GM12878 (cell line): ENCODE measurements at regions not wholly inside any gene's neighbourhood (a gene's known extent, or its start where the extent isn't known, plus 50 kb on each side); places are given as distances from the start of the nearest gene placed in this dataset.

Experiments
- ATAC-seq: fragments of 200-7000 bp; cut with Tn5 transposase; 3 replicates; pipeline ENCODE4 v1.9.1; 2020; ENCODE audit warnings: mild to moderate bottlenecking, moderate library complexity
- BruUV-seq: library from RNA; stranded (reverse); fragments of 400-500 nt; replicated peaks from 2 replicates; lab custom pipeline; 2021; lab: Mats Ljungman, UMichigan
- CTCF ChIA-PET: fragments of 300-600 bp; sonication (Branson Sonifier 250); formaldehyde crosslinking; extraction: SDS; loops from one replicate; lab custom pipeline; 2021; ENCODE audit warnings: inconsistent platforms; lab: Yijun Ruan, JAX
- POLR2A ChIA-PET: fragments of 350-600 bp; formaldehyde crosslinking; extraction: SDS; loops from one replicate; lab custom pipeline; 2021; ENCODE audit warnings: inconsistent platforms; lab: Charles Lee
- RAD21 ChIA-PET: fragments of 300-600 bp; sonication (Branson Sonifier 250); formaldehyde crosslinking; loops from one replicate; lab custom pipeline; 2023; ENCODE audit warnings: antibody characterized with exemption; ENCODE audit not compliant: unreplicated experiment; lab: Charles Lee
- SMC1A ChIA-PET: fragments of 300-600 bp; sonication (Branson Sonifier 250); formaldehyde crosslinking; loops from one replicate; lab custom pipeline; 2023; ENCODE audit not compliant: unreplicated experiment, uncharacterized antibody; lab: Charles Lee
- DNase-seq: peaks from one replicate; pipeline ENCODE4 v3.0.0-alpha.2; 2011; ENCODE audit warnings: low read depth, low spot score
- FAIRE-seq: peaks from 3 replicates; lab custom pipeline; 2011; peaks lifted over from hg19 to GRCh38; lab: Jason Lieb, UNC
- H2AFZ ChIP-seq: 2 replicates; pipeline ENCODE4 v1.6.0; 2011; ENCODE audit warnings: low read depth, low read length, control low read depth; ENCODE audit not compliant: control insufficient read depth
- H3K27ac ChIP-seq: 2 replicates; pipeline ENCODE4 v1.5.1; 2011; ENCODE audit warnings: control low read depth; ENCODE audit not compliant: control insufficient read depth, insufficient read depth
- H3K27me3 ChIP-seq, 2 experiments: replicated peaks in 1 of 2; 2 replicates each; pipeline versions ENCODE4 v1.6.0 to v1.6.1; 2011; ENCODE audit warnings: low read length in 1 of 2; ENCODE audit not compliant: control insufficient read depth in 2 of 2, insufficient read depth in 2 of 2
- H3K36me3 ChIP-seq, 2 experiments: 2 replicates each; pipeline ENCODE4 v1.5.1; 2011; ENCODE audit warnings: low read length in 1 of 2; ENCODE audit not compliant: control insufficient read depth in 2 of 2, insufficient read depth in 2 of 2
- H3K4me1 ChIP-seq: 2 replicates; pipeline ENCODE4 v1.6.1; 2011; ENCODE audit warnings: mild to moderate bottlenecking, low read length, moderate library complexity, mixed read lengths; ENCODE audit not compliant: control insufficient read depth, insufficient read depth
- H3K4me2 ChIP-seq: 2 replicates; pipeline ENCODE4 v1.6.0; 2011; ENCODE audit warnings: control low read depth; ENCODE audit not compliant: control insufficient read depth, insufficient read depth
- H3K4me3 ChIP-seq: fragments of 200-600 bp; sonication (generic); 2 replicates; pipeline ENCODE4 v1.5.1; 2016
- H3K79me2 ChIP-seq: 2 replicates; pipeline ENCODE4 v1.6.0; 2011; ENCODE audit warnings: low read length; ENCODE audit not compliant: control insufficient read depth, insufficient read depth
- H3K9ac ChIP-seq: 2 replicates; pipeline ENCODE4 v1.8.0; 2011; ENCODE audit warnings: low read length, control low read depth, mixed read lengths; ENCODE audit not compliant: control insufficient read depth, insufficient read depth
- H3K9me3 ChIP-seq: replicated peaks from 3 replicates; pipeline ENCODE4 v1.5.1; 2011; ENCODE audit warnings: mild to moderate bottlenecking, low read length; ENCODE audit not compliant: control insufficient read depth, insufficient read depth
- H4K20me1 ChIP-seq: 2 replicates; pipeline ENCODE4 v1.6.0; 2011; ENCODE audit not compliant: control insufficient read depth, insufficient read depth
- ATF3 ChIP-seq: IDR thresholded peaks from 2 replicates; pipeline ENCODE4 v1.6.1; 2011; ENCODE audit warnings: low read depth, mild to moderate bottlenecking, low read length, moderate library complexity, borderline replicate concordance; ENCODE audit errors: extremely low read depth
- CTCF ChIP-seq, 3 experiments: IDR thresholded peaks in 2 of 3; conservative IDR thresholded peaks in 1 of 3; 2 replicates each; pipeline ENCODE4 v1.5.1; 2011; ENCODE audit warnings: low read depth in 3 of 3, low read length in 3 of 3, mild to moderate bottlenecking in 3 of 3, control low read depth in 2 of 3, moderate library complexity in 2 of 3, inconsistent platforms in 1 of 3, mixed read lengths in 1 of 3; ENCODE audit not compliant: control insufficient read depth in 2 of 3, insufficient read depth in 1 of 3; ENCODE audit errors: extremely low read depth in 1 of 3
- EED ChIP-seq: sonication (generic); IDR thresholded peaks from 2 replicates; pipeline ENCODE4 v1.6.1; 2016; ENCODE audit warnings: antibody characterized with exemption, low read depth
- FOXK2 ChIP-seq: fragments of 450-650 bp; IDR thresholded peaks from 2 replicates; pipeline ENCODE4 v1.6.1; 2017; ENCODE audit warnings: mild to moderate bottlenecking, moderate library complexity
- NBN ChIP-seq: fragments of 450-650 bp; IDR thresholded peaks from 2 replicates; pipeline ENCODE4 v1.6.1; 2016
- RELA ChIP-seq: fragments of 450-650 bp; IDR thresholded peaks from 2 replicates; pipeline ENCODE4 v1.8.0; 2014; ENCODE audit warnings: borderline replicate concordance; ENCODE audit not compliant: partially characterized antibody
- SKIL ChIP-seq: fragments of 450-650 bp; IDR thresholded peaks from 2 replicates; pipeline ENCODE4 v1.6.1; 2017; ENCODE audit warnings: mild to moderate bottlenecking, low read depth, inconsistent platforms; ENCODE audit not compliant: poor library complexity, severe bottlenecking
- SREBF1 ChIP-seq: IDR thresholded peaks from 2 replicates; pipeline ENCODE4 v1.6.1; 2012; ENCODE audit warnings: mild to moderate bottlenecking, low read length
- SRF ChIP-seq, 2 experiments: IDR thresholded peaks; 2 replicates each; pipeline ENCODE4 v1.6.1; 2011; ENCODE audit warnings: low read depth in 2 of 2, low read length in 2 of 2, mild to moderate bottlenecking in 1 of 2, moderate library complexity in 1 of 2
- STAT3 ChIP-seq: IDR thresholded peaks from 2 replicates; pipeline ENCODE4 v1.6.1; 2011; ENCODE audit warnings: low read depth, low read length, improper control_type of control experiment
- WRNIP1 ChIP-seq: IDR thresholded peaks from 2 replicates; pipeline ENCODE4 v1.6.1; 2011; ENCODE audit warnings: low read depth, low read length, improper control_type of control experiment, borderline replicate concordance
- ZNF622 ChIP-seq: fragments of 450-650 bp; IDR thresholded peaks from 2 replicates; pipeline ENCODE4 v1.6.1; 2017; ENCODE audit warnings: mild to moderate bottlenecking, inconsistent platforms
- WGBS: methylation state at CpG from one replicate; pipeline ENCODE4 v1.1.6; 2016; ENCODE audit warnings: low lambda C conversion rate; ENCODE audit not compliant: insufficient replicate concordance, insufficient coverage; ENCODE audit errors: missing lambda C conversion rate; 5-methylcytosine and 5-hydroxymethylcytosine counted together
- in situ Hi-C: fragments of 300-500 bp; cut with MboI; formaldehyde crosslinking; loops from 9 replicates; pipeline ENCODE4 v1.14.3; 2018; ENCODE audit warnings: mixed read lengths
- intact Hi-C: fragments of 100-400 bp; cut with micrococcal nuclease; formaldehyde crosslinking; loops from one replicate; pipeline ENCODE4 v1.14.2; 2022; ENCODE audit not compliant: unreplicated experiment
- TF ChIP-seq, protein P1 (sequence below): IDR thresholded peaks from 2 replicates; pipeline ENCODE4 v1.6.1; 2012; ENCODE audit warnings: low read length, inconsistent platforms

- H3K9ac ChIP-seq, result no peak overlapping the region
- intact Hi-C loops (no loop called here), in situ Hi-C loops (no loop called here)
- no peaks in the 10 kb centered on the region for H3K4me1 ChIP-seq
- no peaks in the 10 kb centered on the region for H3K27me3 ChIP-seq
- CTCF ChIA-PET, result no interaction called here
- H3K79me2 ChIP-seq, result no peaks in the 10 kb centered on the region
- 52% methylated on average over 4 of the region's 4 CpGs for WGBS
- no peak for TF ChIP-seq CTCF (IDR thresholded peaks at IDR 0.05 in 2 of 3, conservative IDR thresholded peaks at IDR 0.05 in 1 of 3; ENCODE audit: control insufficient read depth in 2 of 3, extremely low read depth in 1 of 3, insufficient read depth in 1 of 3, low read depth in 3 of 3, low read length in 3 of 3)
- TF ChIP-seq ZNF622, result no peak
- no peak for TF ChIP-seq SRF (IDR thresholded peaks at IDR 0.05; ENCODE audit: low read depth in 2 of 2, low read length in 2 of 2)
- TF ChIP-seq EED, result no peak
- TF ChIP-seq SREBF1, result no peak
- TF ChIP-seq, protein P1, sequence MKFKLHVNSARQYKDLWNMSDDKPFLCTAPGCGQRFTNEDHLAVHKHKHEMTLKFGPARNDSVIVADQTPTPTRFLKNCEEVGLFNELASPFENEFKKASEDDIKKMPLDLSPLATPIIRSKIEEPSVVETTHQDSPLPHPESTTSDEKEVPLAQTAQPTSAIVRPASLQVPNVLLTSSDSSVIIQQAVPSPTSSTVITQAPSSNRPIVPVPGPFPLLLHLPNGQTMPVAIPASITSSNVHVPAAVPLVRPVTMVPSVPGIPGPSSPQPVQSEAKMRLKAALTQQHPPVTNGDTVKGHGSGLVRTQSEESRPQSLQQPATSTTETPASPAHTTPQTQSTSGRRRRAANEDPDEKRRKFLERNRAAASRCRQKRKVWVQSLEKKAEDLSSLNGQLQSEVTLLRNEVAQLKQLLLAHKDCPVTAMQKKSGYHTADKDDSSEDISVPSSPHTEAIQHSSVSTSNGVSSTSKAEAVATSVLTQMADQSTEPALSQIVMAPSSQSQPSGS, result no peak
- TF ChIP-seq RELA, result no peak
- TF ChIP-seq STAT3, result no peak
- no peak for TF ChIP-seq FOXK2
- TF ChIP-seq ATF3, result no peak
- TF ChIP-seq WRNIP1, result no peak
- no peak for TF ChIP-seq SKIL
- TF ChIP-seq NBN, result no peak
- H2AFZ ChIP-seq, result no peak overlapping the region
- no peak for DNase-seq
- no peaks in the 10 kb centered on the region for H3K36me3 ChIP-seq
- no peak overlapping the region for H3K4me3 ChIP-seq
- H4K20me1 ChIP-seq, result no peaks in the 10 kb centered on the region
- POLR2A ChIA-PET, result no interaction called here
- RAD21 ChIA-PET, result no interaction called here
- no peaks in the 10 kb centered on the region for H3K9me3 ChIP-seq
- H3K27ac ChIP-seq, result no peak overlapping the region
- no TSS peak for BruUV-seq
- no peak overlapping the region for H3K4me2 ChIP-seq
- no peak for ATAC-seq
- no peak for FAIRE-seq
- SMC1A ChIA-PET, result no interaction called here
These were observed 57.0 kb downstream of the XAGE2 start for GRCh38 chrX:52425775-52426174.
